NCI-H526 treated with DMSO at 0.1 percent for 48 hours (cell line): ENCODE measurements at regions not wholly inside any gene's neighbourhood (a gene's known extent, or its start where the extent isn't known, plus 50 kb on each side); places are given as distances from the start of the nearest gene placed in this dataset.
A peak's percentile ranks its signal among the peaks of the same experiment; 100 is the strongest.

Experiments used
- DNase-seq: peaks from one replicate; lab custom pipeline; 2025; lab: John Stamatoyannopoulos, UW

DNA sequence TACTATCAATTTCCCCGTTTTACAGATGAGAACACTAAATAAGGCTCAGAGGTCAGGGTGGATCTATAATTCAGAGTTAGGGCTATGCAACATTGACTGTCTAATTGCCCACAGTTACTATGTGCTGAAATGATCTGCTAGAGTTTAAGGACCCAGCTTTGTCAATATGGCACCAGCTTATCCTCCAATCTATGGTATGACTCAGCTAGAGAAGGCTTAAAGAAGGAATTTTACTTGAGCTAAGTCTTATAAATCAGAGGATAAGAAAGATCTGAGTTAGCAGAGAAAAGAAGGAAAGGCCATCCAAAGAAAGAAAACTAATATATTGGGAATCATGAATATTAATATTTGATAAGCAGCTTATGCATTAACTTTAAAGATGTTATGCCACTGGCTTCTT, 78.1 kb downstream of the ASB9 start:
- DNase-seq = no peak

DNA sequence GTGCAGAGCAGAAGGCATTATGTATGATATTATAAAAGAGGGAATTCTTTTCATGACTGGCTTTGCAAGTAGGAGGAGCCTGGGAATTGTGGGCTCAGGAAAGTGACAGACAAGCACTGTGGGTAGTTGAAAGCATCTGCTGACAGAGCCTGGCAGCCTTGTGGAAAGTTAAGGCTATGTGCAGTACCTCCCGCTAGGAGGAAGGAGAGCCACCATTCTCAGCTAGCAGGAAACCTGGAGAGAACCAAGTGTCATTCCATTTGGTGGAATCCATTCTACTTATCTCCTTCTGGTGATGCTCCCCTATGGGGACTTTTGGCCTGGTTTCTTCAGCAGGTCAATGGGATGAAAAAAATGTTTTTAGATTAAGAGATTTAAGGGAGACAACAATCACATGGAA, 81.8 kb downstream of the ASB9 start:
- DNase-seq = no peak

DNA sequence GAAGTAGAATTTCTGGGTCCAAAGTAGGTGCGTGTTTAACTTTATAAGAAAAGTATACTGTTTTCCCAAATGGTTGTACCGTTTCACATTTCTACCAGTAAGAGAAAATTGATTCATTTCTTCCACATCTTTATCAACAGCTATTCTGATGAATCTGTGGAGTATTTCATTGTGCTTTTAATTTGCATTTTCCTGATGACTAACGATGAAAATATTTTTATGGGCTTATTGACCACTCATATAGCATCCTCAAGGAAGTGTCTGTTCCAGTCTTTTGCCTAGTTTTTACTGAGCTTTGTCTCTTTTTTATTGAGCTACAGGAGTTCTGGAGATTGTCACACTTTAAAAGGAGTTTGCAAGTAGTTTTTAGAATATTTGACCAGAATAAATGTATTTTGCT, 92.6 kb downstream of the ASB9 start:
- no peak for DNase-seq

DNA sequence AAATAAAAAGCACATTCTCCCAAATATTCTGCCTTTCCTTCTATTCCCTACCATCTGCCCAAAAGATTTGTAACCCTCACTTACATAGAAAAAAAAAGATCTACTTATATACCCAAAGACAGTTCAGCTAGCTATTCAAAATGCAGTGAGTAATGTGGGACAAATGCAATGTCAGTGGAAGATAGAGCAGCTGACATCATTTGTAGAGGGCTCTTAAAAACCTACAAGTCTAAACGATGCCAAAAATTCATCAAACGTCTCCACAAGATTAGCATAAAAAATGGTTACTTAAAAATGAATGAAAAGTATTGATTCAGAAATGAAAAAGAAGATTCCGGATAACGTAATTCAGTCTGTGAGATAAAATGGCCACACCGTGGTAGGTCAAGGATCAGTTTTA, 96.5 kb downstream of the ASB9 start:
- DNase-seq = no peak

DNA sequence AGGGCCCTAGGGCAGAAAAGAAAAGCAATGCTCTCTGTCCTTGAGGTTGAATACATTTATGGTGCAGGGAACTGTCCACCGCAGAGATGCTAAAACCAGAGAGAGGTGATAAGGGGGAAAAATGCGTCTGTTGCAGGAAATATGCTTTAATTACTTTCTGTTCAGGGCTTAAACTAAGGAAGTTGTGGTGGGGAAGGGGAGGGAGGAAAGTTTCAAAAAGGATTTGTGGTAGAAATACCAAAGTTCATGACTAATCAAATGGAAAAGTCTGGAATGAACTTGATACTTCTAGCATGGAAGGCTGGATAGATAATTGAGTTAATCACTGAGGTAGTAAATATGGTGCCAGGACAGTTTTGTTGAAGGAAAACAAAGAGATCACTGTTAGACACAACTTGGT, 99.0 kb downstream of the ASB9 start:
- no peak for DNase-seq

DNA sequence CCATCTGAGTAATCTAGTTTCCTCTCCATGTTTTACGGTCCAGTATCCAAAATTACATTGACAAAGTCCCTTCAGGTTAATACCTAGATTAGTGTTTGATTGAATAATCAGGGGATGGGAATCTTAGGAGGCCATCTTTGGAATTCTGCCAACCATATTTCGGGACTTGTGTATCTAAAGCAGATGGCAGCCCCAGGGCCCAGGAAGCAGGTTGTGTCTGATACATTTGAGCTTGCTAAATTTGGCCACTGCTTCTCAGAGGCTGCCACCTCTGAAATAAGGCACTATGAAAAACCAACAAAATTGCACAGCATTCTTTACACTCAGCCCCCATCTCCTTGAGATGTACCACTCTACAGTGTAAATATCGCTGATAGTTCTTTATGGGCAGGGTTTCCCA, 102.1 kb downstream of the ASB9 start:
- no peak for DNase-seq

DNA sequence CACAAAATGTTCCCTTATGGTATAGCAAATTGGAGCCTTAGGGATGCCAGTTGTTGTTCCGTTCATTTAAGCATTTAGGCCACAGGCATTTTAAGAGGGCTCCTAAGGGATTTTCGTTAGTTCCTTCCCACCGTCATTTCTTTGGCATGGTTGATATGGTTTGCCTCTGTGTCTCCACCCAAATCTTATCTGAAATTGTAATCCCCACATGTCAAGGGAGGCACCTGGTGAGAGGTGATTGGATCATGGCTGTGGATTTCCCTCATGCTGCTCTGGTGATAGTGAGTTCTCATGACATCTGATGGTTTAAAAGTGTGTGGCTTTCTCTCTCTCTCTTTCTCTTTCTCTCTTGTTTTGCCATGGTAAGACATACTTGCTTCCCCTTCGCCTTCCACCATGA, 104.1 kb downstream of the ASB9 start:
- DNase-seq = no peak

DNA sequence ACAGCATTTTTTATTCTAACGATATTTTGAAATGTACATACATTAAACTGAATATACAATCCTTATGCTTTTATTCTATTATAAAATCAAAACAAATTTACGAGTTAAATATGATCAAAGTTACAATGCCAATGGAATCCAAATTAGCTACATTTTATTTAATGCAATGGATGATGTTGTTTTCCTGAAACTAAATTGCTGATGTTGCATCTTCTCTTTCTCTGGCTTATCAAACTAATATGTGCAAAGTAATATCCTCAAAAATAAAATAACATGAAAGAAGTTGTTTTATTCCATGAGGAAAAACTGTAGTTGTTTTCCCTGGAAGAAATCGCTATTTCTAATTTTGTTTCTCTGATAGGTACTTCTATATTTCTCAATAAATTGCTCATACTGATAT, 106.8 kb downstream of the ASB9 start:
- no peak for DNase-seq

DNA sequence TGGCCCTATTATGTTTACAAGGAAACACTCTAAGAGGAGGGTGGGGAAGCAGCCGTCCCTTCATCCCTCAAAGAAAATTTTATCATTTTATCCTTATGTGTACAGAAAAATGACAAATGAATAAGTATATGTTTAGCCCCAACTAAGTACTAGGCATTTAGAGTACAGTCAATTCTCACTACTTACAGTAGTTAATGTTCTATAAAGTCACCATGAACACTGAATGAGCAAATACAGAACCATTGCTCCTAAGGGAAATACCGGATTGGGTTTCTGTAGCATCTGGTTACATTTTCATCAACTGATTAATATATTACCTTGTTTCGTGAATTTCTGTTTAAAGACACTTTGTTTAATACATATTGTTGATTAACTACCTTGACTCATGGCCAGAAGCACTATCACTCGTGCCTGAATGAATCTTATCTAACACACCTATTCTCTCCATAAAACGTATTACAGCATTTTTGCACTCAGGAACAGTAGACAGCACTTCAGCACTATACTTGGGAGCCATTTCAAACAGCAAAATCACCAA, 109.3 kb downstream of the ASB9 start:
- no peak for DNase-seq

DNA sequence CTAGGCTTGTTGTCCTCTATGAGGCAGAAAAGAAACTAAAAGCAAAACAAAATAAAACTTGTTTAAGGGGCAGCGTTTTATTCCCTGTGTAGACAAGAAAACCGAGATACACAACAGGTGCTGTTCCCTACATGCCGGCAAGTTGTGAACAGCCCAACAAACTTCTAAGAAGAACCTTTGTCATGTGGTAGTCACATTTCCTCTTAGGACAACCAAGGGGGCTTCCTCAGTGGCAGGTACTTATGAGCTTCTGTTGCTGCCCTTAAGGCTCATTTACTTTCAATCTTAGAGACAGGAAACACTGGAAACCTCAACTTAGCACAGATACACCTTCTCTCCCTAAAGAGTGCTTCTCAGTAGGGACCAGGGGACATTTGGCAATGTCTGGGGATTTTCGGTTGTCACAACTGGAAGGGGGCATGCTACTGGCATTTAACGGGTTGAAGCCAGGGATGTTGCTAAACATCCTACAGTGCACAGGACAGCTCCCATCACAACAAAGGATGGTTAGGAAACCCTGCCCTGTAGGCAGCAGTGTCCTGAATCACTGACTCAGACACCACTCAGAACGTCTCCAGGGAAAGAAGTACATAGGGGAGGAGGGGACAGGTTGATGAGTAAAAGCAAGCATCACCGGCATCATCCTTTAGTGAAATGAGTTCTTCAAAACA, 111.0 kb downstream of the ASB9 start:
- DNase-seq = no peak

DNA sequence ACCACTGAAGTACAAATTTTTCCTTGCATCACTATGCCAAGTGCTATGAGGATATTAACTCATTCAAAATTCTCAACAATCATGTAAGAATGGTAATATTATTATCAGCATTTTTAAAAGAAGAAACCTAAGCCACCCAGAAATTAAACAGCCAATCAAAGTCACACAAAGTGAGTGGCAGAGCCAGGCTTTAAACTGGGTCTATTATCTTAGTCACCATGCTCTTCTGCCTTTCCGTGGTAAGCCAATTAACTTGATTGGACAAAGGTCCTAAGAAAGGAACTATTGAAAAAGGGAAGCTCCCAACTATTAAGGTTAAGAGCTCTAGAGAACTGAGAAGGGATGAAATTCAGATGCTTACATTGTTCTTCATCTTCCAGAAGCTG, 111.5 kb downstream of the ASB9 start:
- DNase-seq = no peak

DNA sequence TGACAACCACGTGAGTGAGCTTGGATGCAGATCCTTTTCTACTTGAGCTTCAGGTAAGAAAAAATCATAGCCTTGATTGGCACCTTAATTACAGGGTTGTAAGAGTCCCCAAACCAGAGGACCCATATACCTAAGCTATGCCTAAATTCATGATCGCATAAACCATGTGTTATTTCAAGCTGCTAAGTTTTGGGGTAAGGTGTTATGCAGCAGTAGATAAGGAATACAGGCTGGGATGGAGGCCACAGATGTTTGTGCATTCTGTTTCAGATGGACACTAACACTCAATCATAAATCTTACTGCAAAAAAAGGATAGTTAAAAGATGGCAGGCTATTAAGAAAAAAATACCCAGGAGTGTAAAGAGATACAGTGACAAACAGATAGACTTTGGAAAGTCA, 112.3 kb downstream of the ASB9 start:
- no peak for DNase-seq

DNA sequence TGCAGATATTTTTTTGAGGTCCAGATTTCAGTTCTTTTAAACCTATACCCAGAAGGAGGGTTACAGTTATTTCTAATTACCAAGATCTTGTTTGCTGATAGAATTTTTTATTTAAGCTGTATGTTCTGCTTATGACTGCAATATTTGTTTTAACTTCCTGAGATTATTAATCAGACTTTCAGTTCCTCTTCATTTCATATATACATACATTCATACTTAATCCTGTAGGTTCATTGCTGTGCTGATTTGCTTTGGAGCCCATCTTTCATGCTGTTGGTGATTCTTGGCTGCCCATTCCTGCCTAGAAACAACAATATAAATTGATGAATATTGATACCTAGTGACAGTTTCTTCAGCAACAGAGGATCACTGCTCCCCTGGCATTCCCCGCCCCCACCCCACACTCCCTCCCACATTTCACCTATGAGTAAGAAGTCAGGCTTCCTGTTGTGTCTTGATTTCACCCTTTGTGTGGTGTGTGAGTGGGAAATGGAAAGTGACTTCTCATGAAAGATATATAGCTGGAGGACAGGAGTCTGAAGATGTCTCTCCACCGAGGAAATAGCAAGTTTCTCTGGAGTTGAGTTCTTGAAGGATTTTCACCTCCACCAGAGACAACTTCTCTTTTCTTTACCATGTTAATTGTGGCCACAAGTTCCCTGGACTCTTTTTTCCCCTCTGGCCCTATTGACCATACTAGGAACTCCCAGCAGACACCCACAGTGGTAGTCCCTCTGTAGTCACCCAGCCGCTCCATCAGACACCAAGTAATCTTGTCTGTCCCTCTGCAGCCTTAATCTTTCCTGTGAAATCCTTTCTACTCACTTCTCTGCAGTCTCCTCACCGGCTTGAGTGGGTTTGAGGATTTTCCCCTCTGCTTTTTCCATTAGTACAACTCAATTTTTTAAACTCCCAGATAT, 118.4 kb downstream of the ASB9 start:
- DNase-seq = no peak

DNA sequence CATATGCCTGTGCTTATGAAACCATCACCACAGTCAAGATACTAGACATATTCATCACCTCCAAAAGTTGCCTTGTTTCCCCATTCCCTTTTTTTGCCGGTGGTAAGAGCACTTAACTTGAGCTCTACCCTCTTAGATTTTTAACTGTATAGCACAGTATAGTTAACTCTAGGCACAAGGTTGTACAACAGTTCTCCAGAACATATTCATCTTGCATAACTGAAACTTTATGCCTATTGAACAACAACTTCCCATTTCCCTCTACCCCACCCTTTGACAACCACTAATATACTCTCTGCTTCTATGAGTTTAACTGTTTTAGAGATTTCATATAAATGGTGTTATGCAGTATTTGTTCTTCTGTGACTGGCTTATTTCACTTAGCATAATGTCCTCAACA, 119.3 kb downstream of the ASB9 start:
- no peak for DNase-seq

DNA sequence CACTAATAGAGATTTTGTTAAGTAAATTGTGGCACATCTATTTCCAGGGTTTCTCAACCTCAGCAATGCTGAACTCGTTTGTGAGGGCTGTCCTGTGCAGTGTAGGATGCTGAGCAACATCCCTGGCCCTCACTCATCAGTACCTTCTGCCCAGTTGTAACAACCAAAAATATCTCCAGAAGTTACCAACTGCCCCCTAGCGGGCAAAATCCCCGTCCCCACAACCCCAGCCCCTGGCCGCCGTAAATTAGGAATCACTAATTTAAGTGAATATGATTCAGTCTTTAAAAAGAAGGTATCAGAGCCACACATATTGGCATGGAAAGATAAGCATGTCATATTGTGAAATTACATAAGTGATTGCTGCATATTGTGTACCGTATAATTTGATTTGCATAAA, 123.4 kb downstream of the ASB9 start:
- no peak for DNase-seq

DNA sequence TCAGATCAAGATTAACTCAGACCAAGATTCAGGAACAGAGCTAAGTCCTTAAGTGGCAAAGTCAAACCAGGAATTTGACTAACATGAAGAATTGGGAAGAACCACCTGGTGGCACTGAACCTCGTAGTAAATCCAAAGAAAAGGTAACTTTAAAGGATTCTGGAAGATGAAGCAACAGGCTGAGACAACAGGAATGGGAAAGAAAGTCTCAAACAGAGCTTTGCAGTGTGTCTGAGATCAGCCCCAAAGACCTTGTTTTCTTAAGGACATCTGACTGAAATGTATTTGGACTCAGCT, 126.1 kb downstream of the ASB9 start:
- DNase-seq = no peak

DNA sequence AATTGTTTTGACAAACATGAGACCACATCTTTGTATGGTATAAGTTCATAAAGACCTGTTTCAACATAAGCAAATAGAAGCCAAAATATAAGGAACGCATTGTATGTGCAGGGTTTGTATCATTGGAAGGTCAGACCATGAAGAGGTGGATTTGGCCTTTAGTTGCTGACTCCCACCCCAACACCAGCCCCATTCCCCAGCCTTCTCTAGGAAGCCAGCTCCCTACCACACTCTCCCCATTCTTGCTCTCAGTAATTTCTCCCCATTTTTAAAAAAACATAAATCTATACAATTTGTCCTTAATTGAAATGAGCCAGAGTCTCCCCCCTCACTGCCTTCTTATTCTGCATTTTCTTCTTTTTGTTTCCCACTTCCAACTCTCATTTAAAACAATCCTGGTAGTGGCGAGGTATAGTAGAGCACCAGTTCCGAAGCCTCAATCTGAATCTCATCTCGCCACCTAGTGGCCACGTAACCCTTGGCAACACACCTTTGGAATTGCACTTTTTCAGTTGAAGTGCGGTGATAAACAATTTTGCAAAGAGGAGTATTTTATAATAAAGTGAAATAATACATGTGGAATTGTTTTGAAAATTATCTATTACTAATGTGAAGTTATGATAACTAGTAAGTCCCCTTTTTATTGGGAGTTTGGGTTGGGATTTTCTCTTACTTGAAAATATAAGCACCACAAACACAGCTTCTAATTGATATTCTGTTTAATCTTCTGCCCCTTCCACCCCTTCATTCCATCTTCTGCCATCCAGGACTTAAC, 126.6 kb downstream of the ASB9 start:
- peak; percentile 31 for DNase-seq

DNA sequence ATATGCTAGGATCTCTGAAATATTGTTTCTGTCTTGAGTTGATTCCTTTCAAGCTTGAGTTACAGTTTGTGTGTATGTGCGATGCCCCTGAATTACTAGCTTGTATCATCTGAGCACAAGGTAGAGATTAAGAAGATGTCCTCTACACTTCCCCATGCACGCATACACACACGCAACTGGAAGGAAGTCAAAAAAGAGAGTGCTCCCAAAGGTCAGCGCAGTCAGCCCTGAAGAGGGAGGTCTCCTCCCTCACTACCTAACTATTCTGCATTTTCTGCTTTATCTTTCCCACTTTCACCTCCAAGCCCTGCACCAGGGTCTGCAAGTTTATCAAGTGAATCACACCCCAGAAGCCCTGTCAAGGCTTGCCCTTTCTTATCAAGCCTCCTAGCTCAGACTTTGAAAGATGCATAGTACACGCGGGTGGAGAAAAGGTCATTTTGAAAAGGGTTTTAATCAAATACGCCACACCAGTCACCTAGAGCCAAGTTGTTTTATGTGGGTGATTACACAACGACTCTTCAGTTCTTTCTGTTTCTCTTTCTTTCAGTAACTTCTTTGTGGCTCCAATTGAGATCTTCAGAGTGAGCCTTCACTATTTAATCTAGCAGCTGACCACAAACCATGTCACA, 127.7 kb downstream of the ASB9 start:
- DNase-seq = no peak

DNA sequence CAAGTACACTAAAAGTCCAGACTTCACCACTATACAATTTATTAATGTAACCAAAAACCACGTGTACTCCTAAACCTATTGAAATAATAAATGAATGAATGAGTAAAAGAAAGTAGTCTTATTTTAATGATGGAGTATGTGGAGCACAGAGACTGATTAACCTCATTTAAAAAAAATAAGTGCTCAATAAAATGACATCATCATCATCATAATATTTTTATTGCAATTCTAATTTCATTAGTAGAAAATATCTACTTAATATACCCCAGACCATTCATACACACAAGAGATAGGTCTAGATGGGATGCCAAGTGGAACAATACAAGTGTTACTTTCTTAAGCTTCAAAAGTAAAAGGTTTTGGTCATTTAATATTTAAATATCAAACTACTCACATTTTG, 133.1 kb downstream of the ASB9 start:
- DNase-seq = no peak

DNA sequence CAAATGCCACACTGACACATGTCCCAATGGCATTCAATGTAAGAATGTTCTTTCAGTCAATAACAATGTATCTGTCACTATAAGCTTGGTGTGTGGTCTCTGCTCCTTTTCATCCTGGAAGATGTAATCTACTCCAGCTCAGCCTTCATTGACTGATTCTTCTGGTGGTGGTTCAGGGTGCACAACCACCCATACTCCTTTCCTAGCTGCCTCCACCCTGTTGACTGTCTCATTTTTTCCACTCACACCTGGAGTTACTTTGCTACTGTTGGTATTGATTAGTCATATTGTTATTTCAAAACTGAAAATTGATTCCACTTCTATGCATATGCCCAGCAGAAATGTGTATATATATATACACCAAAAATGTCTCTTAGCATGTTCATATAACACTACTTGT, 140.5 kb downstream of the ASB9 start:
- DNase-seq = no peak

DNA sequence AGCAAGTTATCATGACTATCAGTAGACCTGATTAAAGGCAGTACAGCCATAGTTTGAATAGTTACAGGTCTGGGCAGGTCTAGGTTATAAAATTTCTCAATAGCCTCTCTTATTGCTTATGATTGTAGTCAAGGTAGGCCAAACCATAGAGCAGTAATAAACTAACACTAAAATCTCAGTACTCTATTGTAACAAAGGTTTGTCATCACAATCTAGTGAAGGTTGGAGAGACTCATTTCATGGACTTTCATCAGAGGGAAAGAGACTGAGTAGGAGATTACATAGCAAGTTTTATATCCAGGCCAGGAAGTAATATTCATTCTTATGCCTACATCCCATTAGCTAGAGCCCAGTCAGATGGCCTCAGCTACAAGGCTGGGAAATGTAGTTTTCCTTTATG, 141.0 kb downstream of the ASB9 start:
- peak; percentile 30 for DNase-seq

DNA sequence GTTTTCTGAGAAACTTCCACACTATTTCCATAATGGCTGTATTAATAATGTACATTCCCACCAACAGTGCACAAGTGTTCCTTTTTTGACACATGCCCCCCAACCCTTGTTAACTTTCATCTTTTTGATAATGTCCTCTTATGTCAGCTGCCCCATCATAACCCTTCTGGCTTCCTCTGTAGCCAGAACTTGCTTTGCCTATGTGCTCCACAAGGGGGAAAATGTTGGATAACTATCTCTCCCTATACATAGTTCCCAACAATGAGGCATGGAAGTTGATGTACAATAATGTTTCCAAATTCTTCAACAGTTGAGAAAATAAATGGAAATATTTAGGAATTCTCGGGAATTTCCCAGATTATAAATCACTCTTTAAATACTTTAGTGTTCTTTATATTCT, 142.9 kb downstream of the ASB9 start:
- DNase-seq = no peak
